Activated T-cell treated with anti-CD3 and anti-CD28 coated beads for 48 hours (primary cell): ENCODE measurements at regions not wholly inside any gene's neighbourhood (a gene's known extent, or its start where the extent isn't known, plus 50 kb on each side); places are given as distances from the start of the nearest gene placed in this dataset.

Experiments
- DNase-seq: peaks from one replicate; pipeline ENCODE4 v3.0.0-alpha.2; 2020; ENCODE audit warnings: low read depth

DNA sequence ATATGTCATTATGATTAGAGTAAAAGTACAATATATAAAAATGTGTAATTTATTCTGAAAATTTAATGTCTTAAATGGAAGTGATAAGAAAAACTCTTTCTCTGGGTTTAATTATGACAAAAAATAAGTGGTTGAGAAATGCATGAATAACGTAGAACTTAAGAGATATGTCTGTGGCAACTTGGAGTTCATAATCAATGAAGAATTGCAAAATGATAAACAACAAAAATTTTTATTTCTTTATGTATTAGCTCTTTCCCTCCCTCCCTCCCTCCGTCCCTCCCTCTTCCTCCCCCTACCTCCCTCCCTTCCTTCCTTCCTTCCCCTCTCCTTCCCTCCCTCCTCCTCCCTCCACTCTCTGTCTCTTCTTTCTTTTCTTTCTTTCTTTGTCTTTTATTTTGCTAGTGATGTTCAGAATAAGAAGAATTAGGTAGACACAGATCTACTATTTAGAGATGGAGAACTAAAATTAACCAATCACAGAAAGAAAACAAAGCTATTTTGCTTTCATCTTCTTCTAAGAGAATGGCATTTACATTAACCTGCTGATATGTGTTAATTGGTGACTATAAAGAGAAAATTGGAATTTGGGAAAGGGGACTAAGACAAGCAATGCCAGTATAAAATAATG, 96.3 kb upstream of the PDC start:
- no peak for DNase-seq

DNA sequence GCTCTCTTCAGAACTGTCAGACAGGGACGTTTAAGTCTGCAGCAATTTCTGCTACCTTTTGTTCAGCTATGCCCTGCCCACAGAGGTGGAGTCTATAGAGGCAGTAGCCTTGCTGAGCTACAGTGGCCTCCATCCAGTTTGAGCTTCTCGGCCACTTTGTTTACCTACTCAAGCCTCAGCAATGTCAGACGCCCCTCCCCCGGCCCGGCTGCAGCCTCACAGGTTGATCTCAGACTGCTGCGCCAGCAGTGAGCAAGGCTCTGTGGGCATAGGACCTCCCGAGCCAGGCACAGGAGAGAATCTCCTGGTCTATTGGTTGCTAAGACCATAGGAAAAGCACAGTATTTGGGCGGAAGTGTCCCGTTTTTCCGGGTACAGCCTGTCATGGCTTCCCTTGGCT, 89.9 kb upstream of the PDC start:
- DNase-seq: no peak

DNA sequence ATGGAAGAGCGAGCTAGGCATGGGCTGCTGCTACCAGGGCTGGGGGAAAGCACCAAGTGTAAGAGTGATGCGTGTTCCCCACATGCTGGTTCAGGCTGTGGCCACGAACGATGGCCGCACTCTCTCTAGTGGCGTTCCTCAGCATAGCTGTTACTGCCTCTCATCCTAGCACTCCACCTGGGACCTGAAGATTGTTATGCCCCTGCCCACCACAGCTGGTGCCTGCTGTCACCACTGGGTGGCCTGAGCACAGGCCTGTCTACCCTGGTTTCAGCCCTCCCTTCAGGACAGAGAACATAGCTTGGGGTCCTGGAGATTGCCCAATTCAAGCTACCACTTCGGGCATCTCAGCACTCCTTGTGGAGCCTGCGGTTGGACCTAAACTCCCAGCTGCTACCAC, 80.1 kb upstream of the PDC start:
- no peak for DNase-seq

DNA sequence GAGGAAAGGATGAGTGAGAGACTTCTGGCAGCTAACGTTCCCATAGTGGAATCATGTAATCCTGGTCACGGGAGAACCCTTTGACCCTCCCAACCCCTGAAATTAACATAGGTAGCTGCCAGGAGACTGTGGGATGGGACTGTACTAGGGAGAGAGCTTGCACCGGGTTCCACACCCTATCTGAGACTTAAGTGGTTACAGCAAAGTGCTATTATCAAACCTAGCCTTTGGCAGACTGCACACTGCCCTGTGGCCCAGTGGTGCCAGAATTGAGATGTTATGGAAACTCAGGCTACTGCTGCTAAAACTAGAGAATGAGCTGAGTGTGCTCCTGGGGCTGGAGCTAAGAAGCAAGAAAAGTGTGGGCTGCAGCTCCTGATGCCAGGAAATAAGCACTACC, 79.6 kb upstream of the PDC start:
- DNase-seq: no peak

DNA sequence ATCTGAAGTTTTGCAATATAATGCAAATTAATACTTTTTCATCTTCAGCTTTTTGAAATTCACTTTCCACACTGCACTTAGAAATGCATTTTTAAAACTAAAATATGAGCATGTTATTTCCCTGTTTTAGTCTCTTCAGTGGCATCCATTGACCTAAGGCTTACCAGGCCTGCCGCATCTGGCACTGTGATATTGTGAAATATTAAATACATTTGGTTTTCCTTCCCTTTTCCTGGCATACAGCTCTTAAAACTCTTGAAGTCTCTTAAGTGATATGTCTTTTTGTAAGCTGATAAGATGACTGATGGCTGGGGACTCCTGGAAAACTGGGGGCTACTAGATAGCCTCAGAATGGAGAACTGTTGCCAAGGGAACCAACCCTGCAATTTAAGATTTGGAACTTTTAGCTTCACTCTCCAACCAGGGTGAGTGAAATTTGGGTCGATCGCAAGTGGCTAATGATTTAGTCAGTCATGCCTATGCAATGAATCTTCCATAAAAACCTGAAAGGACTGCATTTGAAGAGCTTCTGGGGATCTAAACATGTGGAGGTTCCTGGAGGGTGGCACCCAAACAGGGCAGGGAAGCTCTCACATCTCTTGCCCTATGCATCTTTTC, 75.5 kb upstream of the PDC start:
- no peak for DNase-seq

DNA sequence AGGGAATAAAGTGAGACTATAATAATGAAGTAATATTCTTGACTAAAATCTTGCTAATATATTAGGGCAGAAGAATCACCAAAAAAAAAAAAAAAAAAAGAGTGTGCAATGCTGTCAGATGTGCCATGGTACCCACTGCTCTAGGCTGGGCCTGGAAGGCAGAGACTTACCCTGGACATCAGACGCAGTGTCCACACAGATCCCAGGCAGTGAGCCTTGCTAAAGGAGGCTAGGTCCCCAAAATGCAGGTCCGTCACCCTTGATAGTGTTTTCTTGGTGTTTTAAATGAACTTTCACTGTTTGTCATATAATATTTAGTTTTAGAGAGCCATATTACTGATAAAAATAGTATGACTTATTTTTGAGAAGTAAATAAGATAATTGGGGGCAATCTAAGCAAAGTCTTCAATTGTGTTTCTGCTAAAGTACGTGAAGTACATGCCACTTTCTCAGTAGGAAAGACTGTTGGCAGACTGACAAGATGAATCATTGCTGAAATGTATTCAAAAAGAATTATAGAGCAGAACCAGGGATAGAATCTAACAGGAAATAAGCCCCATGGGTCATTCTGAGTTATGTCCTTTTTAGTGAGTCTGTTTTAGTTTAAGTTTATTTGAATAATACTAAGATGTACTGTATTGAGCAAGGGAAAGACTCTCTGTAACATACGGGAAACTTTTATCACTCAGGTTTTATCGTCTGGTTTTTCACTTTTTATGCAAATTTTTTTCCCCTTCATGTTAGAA, 74.6 kb upstream of the PDC start:
- no peak for DNase-seq

DNA sequence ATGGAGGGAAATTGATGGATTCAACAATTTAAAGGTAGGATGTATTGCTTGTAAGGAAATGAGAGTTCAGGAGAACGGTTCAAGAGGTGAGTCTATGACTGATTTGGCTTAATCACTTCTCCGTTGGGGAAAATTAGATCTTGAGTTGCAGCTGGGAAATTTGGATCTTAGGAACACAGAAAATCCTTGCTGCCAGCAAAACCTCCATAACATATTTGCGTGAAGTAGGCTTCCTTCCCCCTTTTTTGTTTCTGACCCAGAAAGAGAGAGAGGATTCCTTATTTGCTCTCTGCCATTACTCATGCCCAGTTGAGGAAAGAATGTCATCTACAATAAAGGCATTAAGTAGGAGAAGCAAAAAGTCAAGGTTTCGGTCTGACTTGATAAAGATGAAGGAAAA, 73.5 kb upstream of the PDC start:
- DNase-seq: no peak

DNA sequence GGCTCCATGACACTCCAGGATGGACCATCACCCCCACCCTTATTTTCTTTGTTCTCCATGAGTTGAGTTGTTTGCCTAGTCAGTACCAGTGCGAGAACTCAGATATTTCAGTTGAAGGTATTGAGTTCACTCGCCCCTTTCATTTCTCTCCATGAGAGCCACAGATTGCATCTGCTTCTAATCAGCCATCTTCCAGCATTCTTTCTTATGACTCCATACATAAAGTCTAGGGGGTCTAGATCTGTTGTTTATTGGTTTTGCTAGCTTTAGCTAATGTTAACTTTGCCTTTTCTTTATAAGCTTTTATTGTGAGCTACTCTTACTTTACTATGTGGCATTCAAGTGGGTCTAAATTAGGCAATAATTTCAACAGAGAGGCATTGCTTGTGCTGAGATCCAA, 71.6 kb upstream of the PDC start:
- no peak for DNase-seq

DNA sequence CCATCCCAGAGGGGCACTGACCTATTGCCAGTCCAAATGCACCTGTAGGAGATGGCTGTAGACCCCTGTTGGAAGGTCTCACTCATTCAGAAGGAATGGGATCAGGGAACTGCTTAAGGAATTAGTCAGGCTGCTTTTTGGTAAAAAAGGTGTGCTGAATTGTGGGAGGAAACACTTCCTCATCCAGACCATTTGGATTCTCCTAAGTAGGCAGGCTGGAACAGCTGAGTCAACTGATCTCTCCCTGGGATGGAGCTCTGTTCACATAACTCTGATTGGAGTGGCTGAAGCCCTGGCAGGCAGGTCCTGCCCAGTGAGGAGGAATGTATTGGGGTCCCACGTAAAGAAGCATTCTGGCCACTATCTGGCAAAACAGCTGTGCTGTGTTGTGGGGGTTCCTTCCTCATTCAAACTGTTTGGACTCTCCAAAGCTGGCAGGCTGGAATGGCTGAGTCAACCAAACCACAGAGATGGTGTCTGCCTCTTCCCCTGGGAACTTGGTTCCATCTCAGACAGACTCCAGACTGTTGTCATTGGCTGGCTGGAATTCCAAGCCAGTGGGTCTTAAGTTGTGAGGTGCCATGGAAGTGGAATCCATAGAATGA, 70.7 kb upstream of the PDC start:
- no peak for DNase-seq

DNA sequence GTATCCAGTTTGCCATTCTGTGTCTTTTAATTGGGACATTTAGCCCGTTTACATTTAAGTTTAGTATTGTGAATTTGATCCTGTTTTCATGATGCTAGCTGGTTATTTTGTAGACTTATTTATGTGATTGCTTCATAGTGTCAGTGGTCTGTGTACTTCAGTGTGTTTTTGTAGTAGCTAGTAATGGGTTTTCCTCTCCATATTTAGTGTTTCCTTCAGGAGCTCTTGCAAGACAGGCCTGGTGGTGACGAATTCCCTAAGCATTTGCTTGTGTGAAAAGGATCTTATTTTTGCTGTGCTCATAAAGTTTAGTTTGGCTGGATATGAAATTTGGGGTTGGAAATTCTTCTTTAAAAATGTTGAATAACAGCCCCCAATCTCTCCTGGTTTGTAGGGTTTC, 69.2 kb upstream of the PDC start:
- no peak for DNase-seq

DNA sequence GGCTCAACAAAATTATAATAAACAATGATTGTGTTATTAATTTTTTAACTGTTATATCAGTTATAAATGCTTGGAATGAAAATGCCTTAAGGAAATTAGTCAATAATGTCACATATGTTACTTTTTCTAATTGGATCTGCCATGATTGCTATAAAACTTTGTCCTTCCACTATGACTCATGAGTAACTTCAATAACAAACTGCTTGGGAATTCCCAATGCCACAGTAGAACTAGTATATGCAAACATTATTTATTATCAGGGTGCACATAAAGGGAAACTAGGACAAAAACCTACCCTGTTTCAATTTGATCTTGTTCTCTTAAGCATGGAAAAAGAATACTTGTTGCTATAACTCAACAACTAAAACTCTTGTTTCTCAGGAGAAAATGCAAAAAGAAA, 59.1 kb upstream of the PDC start:
- no peak for DNase-seq

DNA sequence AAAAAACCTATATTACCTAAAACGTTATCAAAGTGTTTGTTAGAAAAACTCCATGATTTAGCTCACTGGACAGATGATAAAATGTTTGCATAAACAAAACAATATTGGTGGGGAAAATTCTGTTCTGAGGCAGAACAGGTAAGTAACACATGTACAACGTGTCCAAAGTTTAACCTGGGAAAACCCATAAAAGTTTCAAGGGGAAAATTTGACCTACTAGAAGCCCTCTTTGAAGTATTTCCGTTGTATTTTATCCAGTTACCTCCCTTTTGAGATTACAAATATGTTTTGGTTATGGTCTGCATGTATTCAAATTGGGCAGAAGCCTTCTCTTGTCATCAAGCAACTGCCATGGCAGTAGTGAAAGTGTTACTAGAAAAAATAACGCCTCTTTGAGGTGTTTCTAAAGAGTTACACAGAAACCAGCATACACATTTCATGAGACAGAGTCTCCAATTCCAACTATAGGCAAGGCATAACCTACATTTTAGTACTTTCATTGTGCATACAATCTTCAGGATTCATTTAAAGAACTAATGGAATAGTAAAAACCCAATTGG, 58.0 kb upstream of the PDC start:
- DNase-seq: no peak

DNA sequence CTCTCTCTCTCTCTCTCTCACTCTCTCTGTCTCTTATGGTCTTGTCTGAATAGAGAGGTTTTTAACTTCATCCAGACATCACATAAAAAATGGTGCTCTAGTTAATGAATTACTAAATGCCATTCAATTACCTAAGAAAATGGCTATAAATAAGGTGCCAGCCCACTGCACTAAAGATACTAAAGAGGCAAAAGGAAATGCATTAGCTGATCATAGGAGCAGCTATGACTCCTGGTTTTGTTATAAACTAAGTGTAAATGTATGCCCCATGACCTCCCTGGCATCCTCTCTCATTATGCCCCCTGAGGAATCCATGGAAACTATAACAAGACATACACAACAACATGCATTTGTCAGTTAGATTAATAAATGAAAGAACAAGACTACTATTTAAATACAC, 57.5 kb upstream of the PDC start:
- DNase-seq: no peak

DNA sequence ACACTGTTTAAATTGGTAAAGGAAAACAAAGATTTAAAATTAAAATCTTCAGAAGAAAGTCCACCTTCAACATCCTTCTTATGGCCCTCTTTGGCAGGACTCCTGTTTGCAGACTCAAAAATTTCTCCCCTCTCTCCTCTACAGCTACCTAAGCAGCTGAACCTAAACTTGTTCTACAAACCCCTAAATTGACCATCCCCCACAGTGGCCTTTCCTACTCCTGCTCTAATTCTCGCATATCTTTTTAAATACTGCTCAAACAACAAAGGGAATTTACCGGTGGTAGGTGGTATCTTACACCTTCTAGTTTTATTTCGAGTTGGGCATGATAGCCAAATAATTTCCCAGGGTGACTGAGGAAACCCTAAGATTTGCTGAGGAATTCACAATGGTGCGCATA, 53.5 kb upstream of the PDC start:
- no peak for DNase-seq

DNA sequence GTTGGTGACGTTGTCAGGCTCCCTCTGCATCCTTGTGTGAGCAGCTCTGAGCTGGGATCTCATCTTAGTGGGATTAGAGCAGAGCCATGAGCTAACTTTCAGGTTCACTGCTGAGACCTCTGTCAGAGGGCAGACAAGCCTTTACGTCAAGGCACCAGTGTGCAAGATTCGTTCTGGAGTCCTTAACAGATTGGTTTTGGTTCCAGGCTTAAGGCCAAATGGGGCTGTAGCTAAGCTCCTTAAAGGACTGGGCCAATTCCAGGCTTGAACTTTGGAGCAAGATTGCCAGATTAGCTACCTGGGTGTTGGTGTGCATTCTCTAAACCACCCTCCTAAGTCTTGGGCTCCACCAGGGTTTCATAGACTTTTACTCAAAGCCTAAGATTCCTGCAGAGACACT, 52.6 kb upstream of the PDC start:
- DNase-seq: no peak

DNA sequence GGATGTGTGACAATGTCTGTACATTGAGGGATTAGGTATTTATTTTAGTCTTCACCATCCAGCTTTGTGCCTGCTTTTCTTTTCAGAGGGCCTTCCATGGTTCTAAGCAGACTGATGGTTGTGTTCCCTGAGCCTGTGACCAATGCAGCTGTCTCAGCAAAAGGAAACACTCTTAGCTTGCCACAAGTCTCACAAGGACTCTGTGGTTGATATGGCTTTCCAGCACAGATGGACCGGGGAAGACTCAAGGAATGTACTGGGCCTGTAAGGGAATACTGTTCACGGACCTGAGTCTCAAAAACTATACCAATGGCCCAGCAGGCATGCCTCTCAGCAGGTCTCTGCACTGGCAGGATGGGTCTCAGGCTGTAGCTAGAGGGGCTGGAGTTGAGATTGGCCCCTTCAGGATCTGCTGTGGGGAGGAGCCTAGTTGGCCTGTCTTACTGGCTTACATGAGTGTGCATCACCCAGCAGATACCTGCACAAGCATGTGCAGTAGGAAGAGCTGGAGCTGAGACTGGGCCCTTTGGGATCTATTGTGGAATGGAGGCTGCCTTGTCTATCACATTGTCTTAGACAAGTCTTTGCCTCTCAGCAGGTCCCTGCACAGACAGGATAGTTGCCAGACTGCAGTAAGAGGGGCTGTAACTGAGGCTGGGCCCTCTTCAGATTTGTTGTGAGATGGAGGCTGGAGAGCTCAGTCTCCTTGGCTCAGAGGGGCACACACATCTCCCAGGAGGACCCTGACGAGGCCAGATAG, 52.0 kb upstream of the PDC start:
- DNase-seq: no peak

DNA sequence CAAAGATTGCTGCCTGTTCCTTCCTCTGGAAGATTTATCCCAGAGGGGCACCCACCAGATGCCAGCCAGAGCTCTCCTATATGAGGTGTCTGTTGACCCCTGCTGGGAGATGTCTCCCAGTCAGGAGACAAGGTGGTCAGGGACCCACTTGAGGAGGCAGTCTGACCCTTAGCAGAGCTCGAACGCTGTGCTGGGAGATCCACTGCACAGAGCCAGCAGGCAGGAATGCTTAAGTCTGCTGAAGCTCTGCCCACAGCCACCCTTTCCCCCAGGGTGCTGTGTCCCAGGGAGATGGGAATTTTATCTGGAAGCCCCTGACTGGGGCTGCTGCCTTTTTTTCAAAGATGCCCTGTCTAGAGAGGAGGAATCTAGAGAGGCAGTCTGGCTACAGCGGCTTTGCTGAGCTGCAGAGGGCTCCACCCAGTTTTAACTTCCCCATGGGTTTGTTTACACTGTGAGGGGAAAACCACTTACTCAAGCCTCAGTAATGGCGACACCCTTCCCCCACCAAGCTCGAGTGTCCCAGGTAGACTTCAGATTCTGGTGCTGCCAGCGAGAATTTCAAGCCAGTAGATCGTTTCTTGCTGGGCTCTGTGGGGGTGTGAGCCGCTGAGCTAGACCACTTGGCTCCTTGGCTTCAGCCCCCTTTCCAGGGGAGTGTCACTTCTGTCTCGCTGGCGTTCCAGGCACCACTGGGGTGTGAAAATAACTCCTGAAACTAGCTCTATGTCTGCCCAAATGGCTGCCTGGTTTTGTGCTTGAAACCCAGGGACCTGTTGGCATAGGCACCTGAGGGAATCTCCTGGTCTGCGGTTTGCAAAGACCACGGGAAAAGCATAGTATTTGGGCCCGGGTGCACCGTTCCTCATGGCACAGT, 51.1 kb upstream of the PDC start:
- DNase-seq: no peak
